ENCODE measurements at regions not wholly inside any gene's neighbourhood (a gene's known extent, or its start where the extent isn't known, plus 50 kb on each side); places are given as distances from the start of the nearest gene placed in this dataset.

DNA sequence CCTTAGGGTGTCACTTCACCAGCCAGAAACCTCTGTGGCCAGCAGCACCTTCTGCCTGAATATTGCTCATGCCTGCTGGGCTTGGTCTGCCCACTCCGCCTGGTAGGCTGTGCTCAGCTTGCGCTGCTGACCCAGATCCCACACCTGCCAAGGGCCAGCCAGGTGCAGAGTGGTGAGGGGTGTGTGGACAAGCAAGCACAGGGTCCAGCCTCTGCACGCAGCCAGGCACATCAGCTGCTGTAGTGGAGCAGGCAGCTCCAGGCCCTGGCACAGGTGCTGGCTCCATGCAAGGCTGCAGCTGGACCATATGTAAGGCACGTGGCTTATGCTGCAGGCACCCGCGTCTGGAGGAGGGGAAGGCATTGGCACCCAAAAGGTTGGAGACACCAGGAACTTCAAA, 567.4 kb downstream of the INHBA start:
- Histone ChIP-seq H3K4me1 (ENCODE audit: insufficient read depth, low read length) (peaks cover 37% of the 10 kb centered on the region), H3K27me3 (ENCODE audit: insufficient read depth, low read length) (no peaks in the 10 kb centered on the region), H3K36me3 (ENCODE audit: insufficient read depth, low read length) (no peaks in the 10 kb centered on the region), H3K4me3 (ENCODE audit: low read length) (no peak overlapping the region), H3K9me3 (ENCODE audit: low read length) (peaks cover 13% of the 10 kb centered on the region), H2AFZ (ENCODE audit: low read depth, low read length) (no peak overlapping the region)

DNA sequence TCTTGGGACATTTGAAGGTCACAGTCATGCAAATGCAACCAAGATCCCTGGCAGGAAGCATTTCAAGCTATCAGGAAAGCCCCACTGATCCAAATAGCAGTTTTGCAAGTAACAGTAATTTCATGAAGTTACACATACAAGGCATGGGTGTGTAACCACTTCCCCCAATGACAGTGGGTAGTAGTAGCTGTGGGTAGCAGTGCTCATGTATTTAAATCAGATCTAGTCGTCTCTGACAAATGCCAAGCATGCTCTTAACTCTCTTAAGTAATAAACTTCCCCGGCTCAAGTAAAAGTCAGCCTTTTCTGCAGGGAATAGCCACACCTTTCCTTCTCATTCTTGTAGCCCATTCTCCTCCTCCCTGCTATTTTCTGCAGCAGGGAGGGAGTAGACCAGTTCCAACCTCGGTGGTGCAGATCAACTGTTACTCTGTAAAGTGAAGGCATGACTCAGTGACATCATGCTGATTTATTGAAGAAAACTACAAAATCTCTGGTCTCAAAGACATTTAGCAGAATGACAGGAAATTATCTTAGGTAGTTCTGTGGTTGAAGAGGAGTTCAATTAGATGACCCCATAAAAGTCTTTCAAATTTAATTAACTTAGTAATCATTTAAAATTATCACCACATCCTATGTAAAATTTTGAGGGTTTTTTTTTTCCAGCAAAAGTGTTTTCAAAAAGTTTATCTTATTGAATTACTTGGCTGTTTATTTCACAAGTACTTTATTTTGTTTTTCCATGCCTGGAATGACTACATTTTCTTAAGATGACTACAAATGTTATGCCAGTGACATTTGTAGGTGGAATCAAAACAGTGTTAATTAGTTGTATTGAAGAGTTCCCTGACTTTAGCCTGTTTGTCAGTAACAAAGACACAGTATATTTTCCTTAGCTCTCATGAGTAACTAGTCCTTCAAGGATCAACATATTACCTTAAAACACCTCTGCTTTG, 568.3 kb downstream of the INHBA start:
- H3K4me3 ChIP-seq (ENCODE audit: low read length), result no peak overlapping the region
- H2AFZ ChIP-seq (ENCODE audit: low read depth, low read length), result no peak overlapping the region
- H3K4me1 ChIP-seq (ENCODE audit: insufficient read depth, low read length), result peaks cover 43% of the 10 kb centered on the region
- H3K9me3 ChIP-seq (ENCODE audit: low read length), result peaks cover 13% of the 10 kb centered on the region
- H3K27me3 ChIP-seq (ENCODE audit: insufficient read depth, low read length), result no peaks in the 10 kb centered on the region
- no peaks in the 10 kb centered on the region for H3K36me3 ChIP-seq (ENCODE audit: insufficient read depth, low read length)

DNA sequence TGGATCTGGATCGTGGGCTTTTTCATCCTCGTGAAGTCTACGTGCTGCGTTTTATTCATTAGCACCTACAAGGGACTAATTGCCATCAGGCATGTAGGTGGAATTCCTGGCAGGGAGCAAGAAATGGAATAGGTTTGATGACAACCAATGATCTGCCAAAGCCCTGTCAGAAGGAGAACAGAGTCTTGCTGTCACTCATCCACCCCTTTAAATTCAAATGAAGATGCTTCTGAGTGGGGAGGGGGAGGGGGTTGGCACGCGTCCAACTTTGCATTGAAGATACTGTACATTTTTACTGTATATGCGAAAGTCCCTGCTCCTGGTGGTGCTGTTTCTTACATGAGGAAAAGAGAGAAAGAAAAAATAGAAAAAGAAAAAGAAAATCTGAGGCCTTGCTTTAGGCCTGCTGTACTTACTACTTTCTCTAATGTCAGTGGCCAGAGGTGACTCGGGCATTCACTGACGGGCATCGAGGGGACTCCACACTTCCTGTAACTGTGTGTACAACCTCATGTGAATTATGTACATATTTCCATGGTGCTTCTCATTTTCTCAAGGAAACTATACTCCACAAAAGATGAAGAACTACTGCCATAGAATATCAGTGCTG, 569.1 kb downstream of the INHBA start:
- Histone ChIP-seq H3K9me3 (ENCODE audit: low read length) (peaks cover 13% of the 10 kb centered on the region), H2AFZ (ENCODE audit: low read depth, low read length) (no peak overlapping the region), H3K4me1 (ENCODE audit: insufficient read depth, low read length) (peaks cover 51% of the 10 kb centered on the region), H3K4me3 (ENCODE audit: low read length) (no peak overlapping the region), H3K36me3 (ENCODE audit: insufficient read depth, low read length) (no peaks in the 10 kb centered on the region), H3K27me3 (ENCODE audit: insufficient read depth, low read length) (no peaks in the 10 kb centered on the region)

DNA sequence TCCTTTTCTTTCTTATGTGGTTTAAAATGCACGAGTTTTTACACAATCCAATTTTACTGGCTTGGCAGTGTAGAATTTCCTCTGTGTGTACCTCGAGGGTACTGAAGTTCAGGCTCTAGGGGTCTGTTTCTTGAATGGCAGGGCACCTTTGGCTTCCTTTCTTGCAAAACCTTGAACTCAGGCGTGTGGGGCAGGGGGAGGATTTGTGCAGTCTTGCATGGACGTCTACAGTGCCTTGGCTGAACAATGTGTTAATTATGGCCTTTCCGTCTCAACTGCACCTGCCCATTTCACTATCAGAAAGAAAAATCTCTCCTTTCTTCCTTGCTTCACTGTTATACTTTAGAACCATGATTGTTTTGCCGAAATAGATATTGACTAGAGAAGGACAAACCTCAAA, 570.9 kb downstream of the INHBA start:
- peaks cover 59% of the 10 kb centered on the region for H3K4me1 ChIP-seq (ENCODE audit: insufficient read depth, low read length)
- H3K4me3 ChIP-seq (ENCODE audit: low read length), result no peak overlapping the region
- H2AFZ ChIP-seq (ENCODE audit: low read depth, low read length), result no peak overlapping the region
- H3K27me3 ChIP-seq (ENCODE audit: insufficient read depth, low read length), result no peaks in the 10 kb centered on the region
- H3K9me3 ChIP-seq (ENCODE audit: low read length), result peaks cover 13% of the 10 kb centered on the region
- no peaks in the 10 kb centered on the region for H3K36me3 ChIP-seq (ENCODE audit: insufficient read depth, low read length)

DNA sequence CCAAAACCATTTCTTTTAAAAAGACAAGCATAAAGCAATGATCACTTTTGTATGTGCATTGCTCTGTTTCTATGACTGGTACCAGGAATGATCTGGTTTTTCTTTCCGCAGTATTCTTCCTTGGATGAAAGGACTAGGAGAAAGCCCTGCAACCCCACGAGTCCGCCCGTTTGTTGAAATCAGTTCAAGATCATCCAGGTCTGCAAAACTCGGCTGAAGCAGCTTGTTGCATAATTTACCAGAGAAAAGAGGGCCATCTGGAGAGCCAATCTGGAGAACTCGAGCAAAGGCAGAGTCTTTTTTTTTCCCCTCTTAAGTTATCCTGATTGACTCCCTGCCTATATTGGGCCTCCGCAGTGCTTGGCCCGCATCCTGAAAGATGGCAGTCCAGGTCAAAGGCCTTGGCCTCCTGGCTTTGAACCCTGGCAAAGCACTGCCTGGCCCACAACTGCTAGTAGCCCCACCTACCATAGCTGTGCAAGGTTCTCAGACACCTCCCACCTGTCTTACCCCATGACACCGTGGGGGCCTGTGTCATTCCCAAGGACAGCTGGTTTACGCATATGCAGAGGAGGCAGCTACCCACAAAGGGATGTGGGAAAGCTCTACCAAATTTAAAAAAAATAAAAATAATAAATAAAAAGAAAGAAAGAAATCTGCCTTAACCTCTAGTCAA, 572.2 kb downstream of the INHBA start:
- Histone ChIP-seq H2AFZ (ENCODE audit: low read depth, low read length) (no peak overlapping the region), H3K4me3 (ENCODE audit: low read length) (no peak overlapping the region), H3K27me3 (ENCODE audit: insufficient read depth, low read length) (no peaks in the 10 kb centered on the region), H3K4me1 (ENCODE audit: insufficient read depth, low read length) (peaks cover 59% of the 10 kb centered on the region), H3K36me3 (ENCODE audit: insufficient read depth, low read length) (no peaks in the 10 kb centered on the region), H3K9me3 (ENCODE audit: low read length) (peaks cover 3% of the 10 kb centered on the region)

DNA sequence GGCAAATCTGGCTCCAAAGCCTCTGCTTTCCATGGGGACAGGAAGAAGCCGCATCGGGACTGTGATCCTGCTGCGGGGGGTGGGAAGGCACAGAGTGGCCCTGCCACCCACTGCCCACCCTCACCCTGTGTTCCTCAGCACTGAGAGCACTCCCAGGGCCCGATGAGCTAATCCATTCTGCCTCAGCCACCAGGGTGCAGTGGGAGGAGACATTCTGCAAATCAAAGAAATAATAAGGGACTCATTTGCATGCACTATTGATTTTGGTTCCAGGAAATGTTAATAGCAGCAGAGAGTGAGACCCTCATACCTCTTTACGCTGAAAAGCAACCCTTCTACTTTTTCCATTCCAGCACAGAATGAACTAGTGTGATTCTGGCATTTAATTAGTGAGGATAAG, 572.8 kb downstream of the INHBA start:
- no peaks in the 10 kb centered on the region for H3K27me3 ChIP-seq (ENCODE audit: insufficient read depth, low read length)
- H3K4me1 ChIP-seq (ENCODE audit: insufficient read depth, low read length), result peaks cover 59% of the 10 kb centered on the region
- no peaks in the 10 kb centered on the region for H3K36me3 ChIP-seq (ENCODE audit: insufficient read depth, low read length)
- H2AFZ ChIP-seq (ENCODE audit: low read depth, low read length), result no peak overlapping the region
- H3K4me3 ChIP-seq (ENCODE audit: low read length), result no peak overlapping the region
- H3K9me3 ChIP-seq (ENCODE audit: low read length), result no peaks in the 10 kb centered on the region

DNA sequence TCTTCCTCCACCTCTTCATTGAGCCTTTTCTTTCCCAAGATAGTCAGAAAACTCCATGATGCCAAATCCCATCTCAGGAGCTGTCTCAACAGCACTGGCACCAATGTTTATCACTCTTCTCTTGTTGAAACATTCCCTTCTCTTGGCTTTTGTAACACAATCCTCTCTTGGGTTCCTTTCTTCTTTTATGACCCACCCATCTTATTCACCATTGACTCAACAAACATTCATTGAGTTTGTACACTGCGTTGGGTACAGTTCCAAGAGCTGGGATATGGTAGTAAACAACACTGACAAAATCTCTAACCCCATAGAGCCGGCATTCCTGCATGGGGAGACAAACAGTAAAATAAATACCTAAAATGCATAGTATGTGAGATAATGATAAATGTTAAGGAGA, 577.5 kb downstream of the INHBA start:
- no peak overlapping the region for H2AFZ ChIP-seq (ENCODE audit: low read depth, low read length)
- H3K9me3 ChIP-seq (ENCODE audit: low read length), result no peaks in the 10 kb centered on the region
- H3K4me3 ChIP-seq (ENCODE audit: low read length), result no peak overlapping the region
- H3K27me3 ChIP-seq (ENCODE audit: insufficient read depth, low read length), result no peaks in the 10 kb centered on the region
- peaks cover 24% of the 10 kb centered on the region for H3K4me1 ChIP-seq (ENCODE audit: insufficient read depth, low read length)
- H3K36me3 ChIP-seq (ENCODE audit: insufficient read depth, low read length), result no peaks in the 10 kb centered on the region

DNA sequence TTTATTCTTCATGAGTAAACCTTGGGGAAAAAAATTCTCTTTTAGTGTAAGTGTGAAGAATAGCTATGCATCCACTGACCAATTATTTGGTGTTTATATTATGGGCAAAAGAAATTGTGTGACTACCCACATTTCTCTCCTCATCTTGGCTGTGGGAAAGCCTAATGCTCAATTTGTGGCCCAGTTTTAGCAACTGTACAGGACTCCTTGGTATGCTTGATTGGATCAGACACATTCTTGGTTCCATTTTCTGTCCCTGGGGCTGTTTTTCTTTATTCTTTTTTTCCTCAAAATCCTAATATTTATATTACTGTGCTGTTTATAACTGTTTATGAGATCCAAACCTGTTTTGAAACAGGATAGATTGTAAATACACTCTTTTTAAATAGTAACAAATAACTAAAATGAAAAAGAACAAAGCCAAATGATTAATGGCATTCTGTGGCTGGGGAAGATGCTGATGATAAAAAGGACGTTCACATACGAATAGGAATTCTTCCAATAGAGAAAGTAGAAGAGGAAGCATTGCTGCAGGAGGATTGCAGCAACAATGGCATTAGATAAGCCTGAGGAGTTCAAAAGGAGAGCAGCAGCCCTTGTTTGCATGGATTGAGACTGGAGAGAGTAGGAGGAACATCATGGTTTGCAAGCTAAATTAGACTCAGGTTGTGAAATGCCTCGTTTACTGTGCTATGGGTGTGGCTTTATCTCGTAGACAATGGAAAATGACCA, 580.5 kb downstream of the INHBA start:
- H2AFZ ChIP-seq (ENCODE audit: low read depth, low read length), result no peak overlapping the region
- no peaks in the 10 kb centered on the region for H3K36me3 ChIP-seq (ENCODE audit: insufficient read depth, low read length)
- H3K9me3 ChIP-seq (ENCODE audit: low read length), result no peaks in the 10 kb centered on the region
- H3K4me1 ChIP-seq (ENCODE audit: insufficient read depth, low read length), result no peaks in the 10 kb centered on the region
- no peak overlapping the region for H3K4me3 ChIP-seq (ENCODE audit: low read length)
- no peaks in the 10 kb centered on the region for H3K27me3 ChIP-seq (ENCODE audit: insufficient read depth, low read length)

DNA sequence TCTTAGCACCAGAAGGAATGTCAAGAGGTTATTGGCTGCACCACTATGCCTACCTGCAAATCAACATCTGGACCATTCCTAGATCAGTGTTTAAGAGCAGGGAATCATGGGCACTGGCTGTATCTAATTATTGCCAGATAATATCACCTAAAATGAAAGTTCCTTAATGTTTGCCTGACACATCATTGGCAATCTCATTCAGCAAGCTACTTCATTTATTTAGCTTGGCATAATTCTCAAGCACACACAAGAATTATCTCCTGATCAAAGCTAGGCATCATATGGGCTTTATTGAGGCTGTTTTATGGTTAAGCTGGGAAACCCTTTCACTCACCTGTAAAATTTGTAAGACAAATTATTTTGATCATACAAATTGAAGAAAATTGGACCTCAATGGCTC, 581.7 kb downstream of the INHBA start:
- H3K36me3 ChIP-seq (ENCODE audit: insufficient read depth, low read length), result no peaks in the 10 kb centered on the region
- H2AFZ ChIP-seq (ENCODE audit: low read depth, low read length), result no peak overlapping the region
- no peaks in the 10 kb centered on the region for H3K4me1 ChIP-seq (ENCODE audit: insufficient read depth, low read length)
- H3K9me3 ChIP-seq (ENCODE audit: low read length), result no peaks in the 10 kb centered on the region
- H3K4me3 ChIP-seq (ENCODE audit: low read length), result no peak overlapping the region
- no peaks in the 10 kb centered on the region for H3K27me3 ChIP-seq (ENCODE audit: insufficient read depth, low read length)

DNA sequence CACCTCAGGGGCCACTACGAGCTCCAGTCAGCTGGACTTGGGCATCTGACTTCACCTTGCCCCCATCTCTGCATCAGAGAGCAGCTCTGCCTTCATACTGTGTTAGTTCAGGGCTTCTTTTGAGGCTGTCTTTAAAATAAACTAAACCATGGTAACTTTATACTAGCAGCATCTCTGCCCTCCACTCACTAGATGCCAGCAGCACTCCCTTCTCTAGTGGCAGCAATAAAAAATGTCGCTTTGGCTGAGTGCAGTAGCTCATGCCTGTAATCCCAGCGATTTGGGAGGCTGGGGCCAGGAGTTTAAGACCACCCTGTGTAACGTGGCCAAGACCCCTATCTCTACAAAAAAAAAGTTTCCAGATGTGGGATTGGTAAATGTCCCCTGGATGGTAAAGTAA, 584.4 kb downstream of the INHBA start:
- Histone ChIP-seq H3K9me3 (ENCODE audit: low read length) (no peaks in the 10 kb centered on the region), H3K4me3 (ENCODE audit: low read length) (no peak overlapping the region), H3K27me3 (ENCODE audit: insufficient read depth, low read length) (no peaks in the 10 kb centered on the region), H2AFZ (ENCODE audit: low read depth, low read length) (no peak overlapping the region), H3K4me1 (ENCODE audit: insufficient read depth, low read length) (peaks cover 4% of the 10 kb centered on the region), H3K36me3 (ENCODE audit: insufficient read depth, low read length) (no peaks in the 10 kb centered on the region)

DNA sequence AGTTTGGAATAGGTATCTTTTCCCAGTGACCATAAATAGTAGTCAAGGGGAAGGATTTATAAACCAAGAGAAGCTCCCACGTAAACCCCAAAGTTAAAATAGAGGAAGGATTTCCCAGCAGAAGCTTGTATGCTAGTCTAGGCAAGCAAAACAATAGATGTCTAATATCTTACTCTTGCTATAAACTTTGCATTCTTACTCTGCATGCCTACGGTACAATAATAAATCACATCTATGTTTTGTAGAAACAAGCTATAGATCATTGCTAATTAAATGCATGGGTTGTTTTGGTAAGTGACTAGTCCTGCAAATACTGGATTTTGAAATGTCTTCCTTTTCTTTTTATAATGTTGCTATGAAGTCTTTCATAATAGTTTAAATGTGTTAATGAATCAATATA, 585.5 kb downstream of the INHBA start:
- H2AFZ ChIP-seq (ENCODE audit: low read depth, low read length), result no peak overlapping the region
- H3K4me1 ChIP-seq (ENCODE audit: insufficient read depth, low read length), result peaks cover 4% of the 10 kb centered on the region
- no peaks in the 10 kb centered on the region for H3K9me3 ChIP-seq (ENCODE audit: low read length)
- H3K36me3 ChIP-seq (ENCODE audit: insufficient read depth, low read length), result no peaks in the 10 kb centered on the region
- no peaks in the 10 kb centered on the region for H3K27me3 ChIP-seq (ENCODE audit: insufficient read depth, low read length)
- H3K4me3 ChIP-seq (ENCODE audit: low read length), result no peak overlapping the region

DNA sequence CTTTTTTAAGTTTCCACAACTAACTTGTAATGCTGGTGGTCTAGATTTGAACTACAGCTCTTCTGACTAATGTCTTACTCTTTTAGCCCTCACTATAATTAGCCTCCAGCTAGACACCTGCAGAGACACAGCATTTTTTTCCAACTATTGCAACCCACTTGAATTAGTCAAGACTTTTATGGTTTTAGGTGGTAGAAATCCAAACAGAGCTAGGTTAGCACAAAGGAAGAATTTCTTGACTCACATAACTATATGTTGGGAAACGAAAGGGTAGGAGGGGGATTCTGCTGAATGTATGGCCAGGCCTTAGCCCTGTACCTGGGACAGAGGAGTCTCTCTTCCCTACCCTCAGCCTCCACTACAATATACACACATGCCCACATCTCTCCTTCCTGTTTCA, 586.1 kb downstream of the INHBA start:
- no peak overlapping the region for H2AFZ ChIP-seq (ENCODE audit: low read depth, low read length)
- no peak overlapping the region for H3K4me3 ChIP-seq (ENCODE audit: low read length)
- no peaks in the 10 kb centered on the region for H3K36me3 ChIP-seq (ENCODE audit: insufficient read depth, low read length)
- H3K4me1 ChIP-seq (ENCODE audit: insufficient read depth, low read length), result peaks cover 4% of the 10 kb centered on the region
- H3K9me3 ChIP-seq (ENCODE audit: low read length), result no peaks in the 10 kb centered on the region
- no peaks in the 10 kb centered on the region for H3K27me3 ChIP-seq (ENCODE audit: insufficient read depth, low read length)

DNA sequence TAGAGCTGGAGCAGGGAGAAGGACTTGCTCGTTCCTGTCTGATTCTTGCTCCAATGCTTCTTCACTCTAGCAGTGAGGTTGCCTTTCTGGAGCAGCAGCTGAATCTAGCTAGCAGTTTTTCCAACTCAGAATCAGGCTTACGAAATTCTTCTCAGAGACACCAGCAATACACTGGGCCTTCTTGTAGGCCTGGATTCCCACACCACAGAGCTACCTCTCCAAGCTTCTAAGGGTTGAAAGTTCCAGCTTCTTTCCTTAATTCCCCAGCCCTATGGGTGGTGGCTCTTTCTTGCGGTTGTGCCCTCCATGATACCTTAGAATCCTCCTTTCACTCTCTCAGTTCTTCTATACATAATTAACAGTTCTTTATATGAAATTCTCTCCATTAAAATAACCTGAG, 586.6 kb downstream of the INHBA start:
- Histone ChIP-seq H3K36me3 (ENCODE audit: insufficient read depth, low read length) (no peaks in the 10 kb centered on the region), H3K4me1 (ENCODE audit: insufficient read depth, low read length) (peaks cover 4% of the 10 kb centered on the region), H3K27me3 (ENCODE audit: insufficient read depth, low read length) (no peaks in the 10 kb centered on the region), H2AFZ (ENCODE audit: low read depth, low read length) (no peak overlapping the region), H3K4me3 (ENCODE audit: low read length) (no peak overlapping the region), H3K9me3 (ENCODE audit: low read length) (no peaks in the 10 kb centered on the region)

Measured in neuron (in vitro differentiated cells).